Endothelial cell of umbilical vein (primary cell): ENCODE measurements at regions not wholly inside any gene's neighbourhood (a gene's known extent, or its start where the extent isn't known, plus 50 kb on each side); places are given as distances from the start of the nearest gene placed in this dataset.
A peak's percentile ranks its signal among the peaks of the same experiment; 100 is the strongest.

Experiments
- BruUV-seq: library from RNA; stranded (reverse); fragments of 400-500 nt; replicated peaks from 2 replicates; lab custom pipeline; 2021; lab: Mats Ljungman, UMichigan
- CTCF ChIA-PET: fragments of 300-600, 350-600 bp; sonication (Branson Sonifier 250); formaldehyde crosslinking; loops from one replicate; lab custom pipeline; 2021; ENCODE audit warnings: antibody characterized with exemption, inconsistent platforms; lab: Charles Lee
- POLR2A ChIA-PET: fragments of 300-600, 350-600 bp; sonication (Branson Sonifier 250); formaldehyde crosslinking; loops from one replicate; lab custom pipeline; 2021; ENCODE audit warnings: antibody characterized with exemption, inconsistent platforms; lab: Charles Lee
- DNase-seq: peaks from one replicate; pipeline ENCODE4 v3.0.0-alpha.2; 2011; ENCODE audit warnings: low read depth, low spot score
- FAIRE-seq: peaks from 2 replicates; lab custom pipeline; 2011; peaks lifted over from hg19 to GRCh38; lab: Jason Lieb, UNC
- H2AFZ ChIP-seq: 2 replicates; pipeline ENCODE4 v1.6.0; 2012; ENCODE audit warnings: low read depth, low read length, control low read depth, inconsistent platforms
- H3K27ac ChIP-seq: 2 replicates; pipeline ENCODE4 v1.5.1; 2011; ENCODE audit warnings: low read depth, mild to moderate bottlenecking, control low read depth, low read length, moderate library complexity; ENCODE audit not compliant: insufficient read depth
- H3K27me3 ChIP-seq, 2 experiments: 2 replicates each; pipeline versions ENCODE4 v1.6.0 to v1.6.1; 2011; ENCODE audit warnings: low read length in 2 of 2, mixed read lengths in 1 of 2; ENCODE audit not compliant: control insufficient read depth in 2 of 2, insufficient read depth in 2 of 2
- H3K36me3 ChIP-seq, 2 experiments: 2 replicates in 1 of 2; 3 replicates in 1 of 2; pipeline ENCODE4 v1.5.1; 2011; ENCODE audit warnings: low read length in 2 of 2, mild to moderate bottlenecking in 1 of 2, moderate library complexity in 1 of 2; ENCODE audit not compliant: control insufficient read depth in 2 of 2, insufficient read depth in 2 of 2; ENCODE audit errors: extremely low read depth in 1 of 2
- H3K4me1 ChIP-seq: 3 replicates; pipeline ENCODE4 v1.5.1; 2011; ENCODE audit warnings: mild to moderate bottlenecking, low read length; ENCODE audit not compliant: control insufficient read depth, insufficient read depth; ENCODE audit errors: extremely low read depth
- H3K4me2 ChIP-seq: 2 replicates; pipeline ENCODE4 v1.6.1; 2011; ENCODE audit warnings: low read length, control low read depth, mixed read lengths; ENCODE audit not compliant: insufficient read depth
- H3K4me3 ChIP-seq, 3 experiments: fragments of 200-600 bp in 1 of 3; sonication (generic), shearing (Covaris generic) in 1 of 3; replicated peaks in 1 of 3; 2 replicates each; pipeline ENCODE4 v1.5.1; 2011 to 2016; ENCODE audit warnings: control low read depth in 3 of 3, low read length in 3 of 3, mild to moderate bottlenecking in 2 of 3, inconsistent platforms in 1 of 3, low read depth in 1 of 3, moderate library complexity in 1 of 3; ENCODE audit not compliant: insufficient read depth in 1 of 3
- H3K79me2 ChIP-seq: 2 replicates; pipeline ENCODE4 v1.6.0; 2012; ENCODE audit warnings: low read length, inconsistent platforms; ENCODE audit not compliant: control insufficient read depth, insufficient read depth
- H3K9ac ChIP-seq: replicated peaks from 2 replicates; pipeline ENCODE3; 2011; ENCODE audit warnings: low read length, control low read depth; ENCODE audit not compliant: insufficient read depth; ENCODE audit errors: extremely low read depth
- H3K9me1 ChIP-seq: replicated peaks from 3 replicates; pipeline ENCODE4 v1.6.0; 2011; ENCODE audit warnings: mild to moderate bottlenecking, low read length; ENCODE audit not compliant: control insufficient read depth, insufficient read depth; ENCODE audit errors: extremely low read depth
- H3K9me3 ChIP-seq: replicated peaks from 2 replicates; pipeline ENCODE4 v1.5.1; 2012; ENCODE audit warnings: low read length, inconsistent platforms; ENCODE audit not compliant: control insufficient read depth, insufficient read depth
- H4K20me1 ChIP-seq: replicated peaks from 2 replicates; pipeline ENCODE3; 2011; ENCODE audit warnings: mild to moderate bottlenecking, low read length; ENCODE audit not compliant: control insufficient read depth, insufficient read depth; ENCODE audit errors: extremely low read depth
- CTCF ChIP-seq, 2 donors: IDR thresholded peaks; 1 replicate in 1 of 2; 2 replicates in 1 of 2; pipeline ENCODE4 v1.5.1; 2011; ENCODE audit warnings: low read length in 2 of 2, mild to moderate bottlenecking in 2 of 2, moderate library complexity in 2 of 2, control low read depth in 1 of 2, inconsistent platforms in 1 of 2, low read depth in 1 of 2; ENCODE audit not compliant: insufficient read depth in 1 of 2; ENCODE audit errors: extremely low read depth in 1 of 2
- EZH2 ChIP-seq: IDR thresholded peaks from 2 replicates; pipeline ENCODE4 v1.6.1; 2012; ENCODE audit warnings: borderline replicate concordance, low read depth, mild to moderate bottlenecking, moderate library complexity, low read length, inconsistent platforms; ENCODE audit not compliant: severe bottlenecking
- FOS ChIP-seq: IDR thresholded peaks from 2 replicates; pipeline ENCODE4 v1.6.1; 2011; ENCODE audit warnings: mild to moderate bottlenecking, low read length, moderate library complexity, borderline replicate concordance; ENCODE audit not compliant: insufficient read depth
- GATA2 ChIP-seq: IDR thresholded peaks from 2 replicates; pipeline ENCODE4 v1.7.0; 2011; ENCODE audit warnings: low read depth, mild to moderate bottlenecking, moderate library complexity, mixed read lengths, low read length; ENCODE audit not compliant: insufficient read length, insufficient read depth
- JUN ChIP-seq: IDR thresholded peaks from 2 replicates; pipeline ENCODE4 v1.6.1; 2011; ENCODE audit warnings: borderline replicate concordance, low read depth; ENCODE audit not compliant: insufficient read length, insufficient read depth
- MAX ChIP-seq: IDR thresholded peaks from 2 replicates; pipeline ENCODE4 v1.6.1; 2011; ENCODE audit not compliant: insufficient read depth, insufficient read length
- MYC ChIP-seq: IDR thresholded peaks from one replicate; pipeline ENCODE4 v1.6.1; 2011; ENCODE audit warnings: mild to moderate bottlenecking, low read depth, low read length
- POLR2A ChIP-seq: IDR thresholded peaks from 2 replicates; pipeline ENCODE4 v1.6.1; 2012; ENCODE audit warnings: low read depth, mild to moderate bottlenecking, control low read depth, low read length
- POLR2AphosphoS5 ChIP-seq: IDR thresholded peaks from 2 replicates; pipeline ENCODE4 v1.6.1; 2012; ENCODE audit warnings: low read depth, mild to moderate bottlenecking, control low read depth, low read length, moderate library complexity; ENCODE audit not compliant: insufficient read depth
- dilution Hi-C: fragments of 300-500 bp; cut with MboI; formaldehyde crosslinking; loops from one replicate; pipeline ENCODE4 v1.15.0; 2019; ENCODE audit warnings: low sequenced_read_pairs; ENCODE audit not compliant: extremely low pct_ligation_motif_present
- intact Hi-C: fragments of 100-400 bp; cut with micrococcal nuclease; formaldehyde crosslinking; loops from one replicate; pipeline ENCODE4 v1.10.0; 2022

DNA sequence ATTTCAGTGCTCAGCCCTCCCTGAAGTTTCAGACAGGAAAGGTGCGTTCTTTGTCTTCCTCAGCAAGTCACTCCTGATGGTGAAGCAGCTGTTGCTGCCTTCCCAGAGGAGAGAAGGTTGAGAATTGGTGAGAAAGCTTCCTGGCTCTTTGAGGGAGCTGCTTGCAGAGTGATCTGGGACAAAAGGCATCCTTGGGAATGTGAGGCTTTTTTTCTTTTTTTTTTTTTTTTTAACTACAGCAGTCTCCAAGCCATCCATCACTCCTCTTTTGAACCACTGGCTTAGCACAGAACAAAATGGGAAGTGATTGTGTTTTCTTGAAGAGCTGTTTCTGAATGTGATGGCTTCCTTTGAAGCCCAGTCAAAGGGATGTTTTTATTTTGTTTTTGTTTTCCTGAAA, 120.4 kb upstream of the LRIG3 start:
- H4K20me1 ChIP-seq = no peaks in the 10 kb centered on the region
- H3K4me2 ChIP-seq = no peak overlapping the region
- FAIRE-seq = peak; percentile 63
- no peaks in the 10 kb centered on the region for H3K79me2 ChIP-seq
- no TSS peak for BruUV-seq
- H3K9me3 ChIP-seq = no peaks in the 10 kb centered on the region
- H3K27me3 ChIP-seq = no peaks in the 10 kb centered on the region
- H3K9ac ChIP-seq = peak overlapping the region; percentile 18
- H2AFZ ChIP-seq = peak overlapping the region; percentile 28
- peaks cover 32% of the 10 kb centered on the region for H3K4me1 ChIP-seq
- H3K27ac ChIP-seq = peak overlapping the region; percentile 81
- intact Hi-C loops (loop anchor here (1.0 to 2.0 kb wide), 5 partner anchors 15 to 120 kb away; partner anchors contain the start of gene LRIG3), dilution Hi-C loops (no loop called here)
- peak; percentile 79 for DNase-seq
- H3K9me1 ChIP-seq = no peaks in the 10 kb centered on the region
- no peak for TF ChIP-seq POLR2A
- no peak for TF ChIP-seq GATA2
- TF ChIP-seq MAX = no peak
- TF ChIP-seq FOS = no peak
- TF ChIP-seq JUN = no peak
- TF ChIP-seq POLR2AphosphoS5 = no peak
- TF ChIP-seq CTCF (IDR thresholded peaks at IDR 0.05; ENCODE audit: extremely low read depth in 1 of 2, insufficient read depth in 1 of 2, low read depth in 1 of 2, low read length in 2 of 2) = no peak
- TF ChIP-seq EZH2 = no peak
- TF ChIP-seq MYC = no peak
- H3K36me3 ChIP-seq = no peaks in the 10 kb centered on the region
- POLR2A ChIA-PET = interaction anchor here (0.7 kb wide), 1 partner anchor 21 kb away, joined by 7 read pairs; no protein-coding TSS in a partner anchor
- CTCF ChIA-PET = interaction anchor here (0.8 to 2.2 kb wide), 9 partner anchors 26 to 500 kb away, joined by 3 to 10 read pairs (median 5); partner anchors contain the start of gene LRIG3
- H3K4me3 ChIP-seq = no peak overlapping the region
